GM23338 (cell line): ENCODE measurements at regions not wholly inside any gene's neighbourhood (a gene's known extent, or its start where the extent isn't known, plus 50 kb on each side); places are given as distances from the start of the nearest gene placed in this dataset.

Experiments
- CREB1 ChIP-seq: fragments of 250-450 bp; sonication (Bioruptor Pico); IDR thresholded peaks from 2 replicates; pipeline ENCODE4 v1.5.0; 2020; ENCODE audit warnings: low read depth, mild to moderate bottlenecking, moderate library complexity
- EZH2 ChIP-seq: fragments of 200-600 bp; sonication (generic); IDR thresholded peaks from one replicate; pipeline ENCODE4 v1.8.0; 2017; ENCODE audit warnings: antibody characterized with exemption, mild to moderate bottlenecking, low read depth; ENCODE audit not compliant: unreplicated experiment
- EZH2phosphoT487 ChIP-seq: fragments of 200-600 bp; sonication (generic); IDR thresholded peaks from one replicate; pipeline ENCODE4 v1.8.1; 2018; ENCODE audit warnings: antibody characterized with exemption; ENCODE audit not compliant: unreplicated experiment
- NANOG ChIP-seq: IDR thresholded peaks from 2 replicates; pipeline ENCODE4 v1.6.1; 2016; ENCODE audit warnings: antibody characterized with exemption, borderline replicate concordance
- POLR2AphosphoS5 ChIP-seq: IDR thresholded peaks from 2 replicates; pipeline ENCODE4 v1.6.1; 2016; ENCODE audit warnings: antibody characterized with exemption, low read depth
- TF ChIP-seq, protein P1 (sequence below): IDR thresholded peaks from one replicate; pipeline ENCODE4 v1.6.1; 2018; ENCODE audit warnings: antibody characterized with exemption; ENCODE audit not compliant: unreplicated experiment
- TF ChIP-seq, protein P2 (sequence below), 2 experiments: fragments of 200-600 bp in 1 of 2; sonication (generic) in 1 of 2; conservative IDR thresholded peaks; 2 replicates each; pipeline versions ENCODE4 v1.5.1 to v1.6.1; 2016 to 2017; ENCODE audit warnings: antibody characterized with exemption in 2 of 2, low read depth in 2 of 2, mild to moderate bottlenecking in 2 of 2, moderate library complexity in 1 of 2

DNA sequence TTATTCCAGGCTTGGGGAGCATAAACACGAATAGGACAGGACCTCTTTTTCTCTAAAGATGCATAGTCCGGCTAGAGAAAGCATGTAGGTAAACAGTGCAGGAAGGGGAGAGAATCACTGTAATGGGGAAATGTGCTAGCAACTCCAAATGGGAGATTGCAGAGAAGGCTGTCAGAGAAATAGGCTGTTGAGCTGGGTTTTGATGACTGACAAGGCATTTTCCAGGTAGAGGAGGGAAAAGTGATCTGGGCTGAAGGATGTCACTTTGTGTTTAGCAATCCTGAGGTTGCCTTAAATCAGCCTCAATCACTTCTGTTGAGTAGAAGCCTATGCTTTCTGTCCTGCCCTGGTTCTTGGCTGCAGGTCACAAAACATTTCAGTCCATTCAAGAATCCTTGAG lies 242.0 kb upstream of the MEIS1 start:
- TF ChIP-seq, protein P1, sequence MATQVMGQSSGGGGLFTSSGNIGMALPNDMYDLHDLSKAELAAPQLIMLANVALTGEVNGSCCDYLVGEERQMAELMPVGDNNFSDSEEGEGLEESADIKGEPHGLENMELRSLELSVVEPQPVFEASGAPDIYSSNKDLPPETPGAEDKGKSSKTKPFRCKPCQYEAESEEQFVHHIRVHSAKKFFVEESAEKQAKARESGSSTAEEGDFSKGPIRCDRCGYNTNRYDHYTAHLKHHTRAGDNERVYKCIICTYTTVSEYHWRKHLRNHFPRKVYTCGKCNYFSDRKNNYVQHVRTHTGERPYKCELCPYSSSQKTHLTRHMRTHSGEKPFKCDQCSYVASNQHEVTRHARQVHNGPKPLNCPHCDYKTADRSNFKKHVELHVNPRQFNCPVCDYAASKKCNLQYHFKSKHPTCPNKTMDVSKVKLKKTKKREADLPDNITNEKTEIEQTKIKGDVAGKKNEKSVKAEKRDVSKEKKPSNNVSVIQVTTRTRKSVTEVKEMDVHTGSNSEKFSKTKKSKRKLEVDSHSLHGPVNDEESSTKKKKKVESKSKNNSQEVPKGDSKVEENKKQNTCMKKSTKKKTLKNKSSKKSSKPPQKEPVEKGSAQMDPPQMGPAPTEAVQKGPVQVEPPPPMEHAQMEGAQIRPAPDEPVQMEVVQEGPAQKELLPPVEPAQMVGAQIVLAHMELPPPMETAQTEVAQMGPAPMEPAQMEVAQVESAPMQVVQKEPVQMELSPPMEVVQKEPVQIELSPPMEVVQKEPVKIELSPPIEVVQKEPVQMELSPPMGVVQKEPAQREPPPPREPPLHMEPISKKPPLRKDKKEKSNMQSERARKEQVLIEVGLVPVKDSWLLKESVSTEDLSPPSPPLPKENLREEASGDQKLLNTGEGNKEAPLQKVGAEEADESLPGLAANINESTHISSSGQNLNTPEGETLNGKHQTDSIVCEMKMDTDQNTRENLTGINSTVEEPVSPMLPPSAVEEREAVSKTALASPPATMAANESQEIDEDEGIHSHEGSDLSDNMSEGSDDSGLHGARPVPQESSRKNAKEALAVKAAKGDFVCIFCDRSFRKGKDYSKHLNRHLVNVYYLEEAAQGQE, result no peak
- TF ChIP-seq, protein P2, sequence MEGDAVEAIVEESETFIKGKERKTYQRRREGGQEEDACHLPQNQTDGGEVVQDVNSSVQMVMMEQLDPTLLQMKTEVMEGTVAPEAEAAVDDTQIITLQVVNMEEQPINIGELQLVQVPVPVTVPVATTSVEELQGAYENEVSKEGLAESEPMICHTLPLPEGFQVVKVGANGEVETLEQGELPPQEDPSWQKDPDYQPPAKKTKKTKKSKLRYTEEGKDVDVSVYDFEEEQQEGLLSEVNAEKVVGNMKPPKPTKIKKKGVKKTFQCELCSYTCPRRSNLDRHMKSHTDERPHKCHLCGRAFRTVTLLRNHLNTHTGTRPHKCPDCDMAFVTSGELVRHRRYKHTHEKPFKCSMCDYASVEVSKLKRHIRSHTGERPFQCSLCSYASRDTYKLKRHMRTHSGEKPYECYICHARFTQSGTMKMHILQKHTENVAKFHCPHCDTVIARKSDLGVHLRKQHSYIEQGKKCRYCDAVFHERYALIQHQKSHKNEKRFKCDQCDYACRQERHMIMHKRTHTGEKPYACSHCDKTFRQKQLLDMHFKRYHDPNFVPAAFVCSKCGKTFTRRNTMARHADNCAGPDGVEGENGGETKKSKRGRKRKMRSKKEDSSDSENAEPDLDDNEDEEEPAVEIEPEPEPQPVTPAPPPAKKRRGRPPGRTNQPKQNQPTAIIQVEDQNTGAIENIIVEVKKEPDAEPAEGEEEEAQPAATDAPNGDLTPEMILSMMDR (conservative IDR thresholded peaks at IDR 0.05; ENCODE audit: low read depth in 2 of 2), result no peak
- no peak for TF ChIP-seq EZH2
- no peak for TF ChIP-seq NANOG
- TF ChIP-seq POLR2AphosphoS5, result no peak
- no peak for TF ChIP-seq EZH2phosphoT487
- TF ChIP-seq CREB1 (CRISPR knock-in tag), result no peak
